ENCODE measurements at regions not wholly inside any gene's neighbourhood (a gene's known extent, or its start where the extent isn't known, plus 50 kb on each side); places are given as distances from the start of the nearest gene placed in this dataset.

- DNase-seq (ENCODE audit: low spot score), result no peak
Measured at GRCh38 chr10:112871021-112871420, 79.0 kb upstream of the TCF7L2 start.

GRCh38 chr10:112872728-112873127, 77.3 kb upstream of the TCF7L2 start:
- DNase-seq (ENCODE audit: low spot score), result no peak

GRCh38 chr10:112873541-112873940, 76.5 kb upstream of the TCF7L2 start:
- no peak for DNase-seq (ENCODE audit: low spot score)

DNA sequence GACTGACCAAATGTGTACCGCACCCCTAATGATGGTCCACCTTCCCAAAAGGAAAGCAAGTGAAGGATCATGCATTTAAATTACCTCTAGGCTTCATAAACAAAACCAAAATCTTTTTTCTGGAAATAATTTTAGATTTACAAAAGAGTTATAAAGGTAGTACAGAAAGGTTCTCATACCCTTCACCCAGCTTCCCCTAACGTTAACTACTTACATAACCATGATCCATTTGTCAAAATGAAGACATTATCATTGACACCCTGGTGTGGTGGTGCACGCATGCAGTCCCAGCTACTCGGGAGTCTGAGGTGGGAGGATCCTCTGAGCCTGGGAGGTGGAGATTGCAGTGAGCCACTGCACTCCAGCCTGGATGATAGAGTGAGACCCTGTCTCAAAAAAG, 75.1 kb upstream of the TCF7L2 start:
- no peak for DNase-seq (ENCODE audit: low spot score)

DNA sequence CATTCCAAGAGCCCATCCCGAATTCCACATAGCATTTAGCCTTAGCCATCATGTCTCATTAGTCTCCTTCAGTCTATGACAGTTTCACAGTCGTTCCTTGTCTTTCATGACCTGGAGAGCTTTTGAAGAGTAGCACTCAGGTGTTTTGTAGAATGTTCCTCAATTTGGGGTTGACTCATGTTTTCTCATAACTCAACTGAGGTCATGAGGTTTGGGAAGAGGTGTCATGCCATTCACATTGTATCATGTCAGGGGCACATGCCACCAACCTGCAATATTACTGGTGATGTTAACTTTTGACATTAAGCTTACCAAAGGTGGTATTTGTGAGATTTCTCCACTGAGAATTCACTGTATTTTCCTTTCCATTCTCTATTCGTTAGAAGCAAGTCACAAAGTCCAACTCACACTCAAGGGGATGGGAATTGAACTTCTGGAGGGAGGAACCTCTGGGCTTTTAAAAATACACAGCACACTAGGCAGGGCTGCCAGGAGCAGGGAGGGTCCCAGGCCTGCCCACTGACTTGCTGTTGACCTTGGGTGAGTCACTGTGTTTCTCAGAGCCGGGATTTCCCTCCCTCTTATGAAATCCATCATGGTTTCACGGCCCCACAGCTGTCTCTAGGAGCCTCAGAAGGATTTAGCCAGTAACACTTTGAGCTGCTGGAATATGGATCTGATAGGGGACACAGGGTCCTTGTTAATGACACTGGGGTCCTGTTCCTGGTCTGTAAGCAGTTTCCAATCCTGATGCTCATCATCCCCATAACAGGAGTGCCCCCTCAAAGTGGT, 74.4 kb upstream of the TCF7L2 start:
- no peak for DNase-seq (ENCODE audit: low spot score)

- no peak for DNase-seq (ENCODE audit: low spot score)
Measured at GRCh38 chr10:112880633-112881530, 69.2 kb upstream of the TCF7L2 start.

DNA sequence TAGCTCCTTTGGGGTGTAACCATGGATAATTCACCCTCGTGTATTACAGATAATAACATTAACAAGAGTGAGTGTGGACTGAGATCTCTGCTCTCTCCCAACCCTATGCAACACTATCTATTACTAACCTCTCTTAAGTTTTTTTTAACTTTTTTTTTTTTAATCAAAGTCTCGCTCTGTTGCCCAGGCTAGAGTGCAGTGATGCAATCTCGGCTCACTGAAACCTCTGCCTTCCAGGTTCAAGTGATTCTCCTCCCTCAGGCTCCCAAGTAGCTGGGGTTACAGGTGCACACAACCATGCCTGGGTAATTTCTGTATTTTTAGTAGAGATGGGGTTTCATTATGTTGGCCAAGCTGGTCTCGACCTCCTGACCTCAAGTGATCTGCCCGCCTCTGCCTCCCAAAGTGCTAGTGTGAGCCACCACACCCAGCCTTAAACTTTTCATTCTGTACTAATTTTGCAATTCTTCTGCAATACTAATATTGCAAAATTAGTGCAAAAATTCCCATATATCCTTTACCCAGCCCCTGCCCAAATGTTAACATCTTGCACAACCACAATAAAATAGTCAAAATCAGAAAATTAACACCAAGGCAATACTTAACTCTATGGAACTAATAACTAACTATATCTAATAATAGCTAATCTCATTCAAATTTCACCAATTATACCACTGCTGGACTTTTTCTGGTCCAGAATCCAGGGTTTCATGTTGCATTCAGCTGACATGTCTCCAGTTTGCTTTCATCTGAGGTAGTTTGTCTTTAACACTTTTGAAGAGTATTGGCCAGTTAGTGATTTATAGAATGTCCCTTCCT, 66.5 kb upstream of the TCF7L2 start:
- DNase-seq (ENCODE audit: low spot score), result no peak

DNA sequence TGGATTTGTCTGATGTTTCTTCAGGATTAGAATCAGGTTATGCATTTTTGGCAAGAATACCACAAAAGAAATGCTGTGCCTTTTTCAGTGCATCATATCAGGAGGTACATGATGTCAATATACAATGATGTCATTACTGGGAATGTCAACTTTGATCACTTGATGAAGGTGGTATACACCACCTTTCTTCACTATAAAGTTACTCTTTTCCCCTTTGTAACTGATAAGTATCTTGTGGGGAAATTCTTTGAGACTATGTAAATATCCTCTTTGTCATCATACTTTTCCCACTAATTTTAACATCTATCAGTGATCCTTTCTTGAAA, 65.9 kb upstream of the TCF7L2 start:
- no peak for DNase-seq (ENCODE audit: low spot score)

DNA sequence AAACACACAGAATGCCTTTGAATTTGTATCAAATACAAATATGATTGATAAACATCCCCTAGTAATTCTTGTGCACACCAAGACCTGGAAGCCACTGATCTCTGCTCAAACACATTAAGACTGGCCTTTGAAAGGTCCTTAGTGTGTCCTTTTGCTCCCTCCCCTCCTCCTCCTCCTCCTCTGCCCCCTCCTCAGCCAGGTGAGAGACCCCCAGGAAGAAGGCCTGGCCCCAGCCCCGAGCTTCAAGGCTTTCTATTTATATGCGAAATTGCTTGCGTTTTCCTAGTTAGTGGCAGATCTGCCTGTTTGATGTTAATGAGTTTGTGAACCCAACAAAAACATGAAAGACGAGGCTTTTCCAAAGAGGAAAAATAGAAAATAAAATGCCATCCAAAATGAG, 63.6 kb upstream of the TCF7L2 start:
- no peak for DNase-seq (ENCODE audit: low spot score)

- DNase-seq (ENCODE audit: low spot score), result no peak
Measured at GRCh38 chr10:112887968-112888367, 62.1 kb upstream of the TCF7L2 start.

- DNase-seq (ENCODE audit: low spot score), result no peak
Measured at GRCh38 chr10:112895292-112895691, 54.8 kb upstream of the TCF7L2 start.

DNA sequence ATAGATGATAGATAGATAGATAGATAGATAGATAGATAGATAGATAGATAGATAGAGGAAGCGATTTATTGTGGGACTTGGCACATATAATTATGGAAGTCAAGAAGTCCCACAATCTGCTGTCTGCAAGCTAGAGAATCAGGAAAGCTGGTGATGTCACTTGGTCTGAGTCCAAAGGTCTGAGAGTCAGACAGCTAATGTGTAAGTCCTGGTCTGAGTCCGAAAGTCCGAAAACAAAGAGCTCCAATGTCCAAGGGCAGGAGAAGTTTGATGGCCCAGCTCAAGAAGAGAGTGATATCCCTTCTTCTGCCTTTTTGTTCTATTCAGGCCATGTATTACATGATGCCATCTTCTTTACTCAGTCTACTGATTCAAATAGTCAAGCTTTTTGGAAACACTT, 53.8 kb upstream of the TCF7L2 start:
- no peak for DNase-seq (ENCODE audit: low spot score)

DNA sequence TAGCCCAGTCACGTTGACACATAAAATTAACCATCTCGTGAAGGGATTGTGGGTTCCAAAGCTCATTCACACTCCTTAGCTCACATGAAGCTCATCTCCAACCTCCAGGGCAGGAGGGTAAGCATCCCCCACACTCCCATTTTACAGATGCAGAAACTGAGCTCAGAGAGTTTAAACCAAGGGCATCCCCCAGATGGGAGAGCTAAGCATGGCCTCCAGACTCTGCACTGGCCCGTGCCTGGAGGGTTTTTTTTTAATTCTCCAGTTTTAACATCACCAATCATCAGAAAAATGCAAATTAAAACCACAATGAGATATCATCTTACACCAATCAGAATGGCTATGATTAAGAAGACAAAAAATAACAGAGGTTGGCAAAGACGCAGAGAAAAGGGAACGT, 53.3 kb upstream of the TCF7L2 start:
- DNase-seq (ENCODE audit: low spot score), result no peak

GRCh38 chr10:112898540-112899390, 51.3 kb upstream of the TCF7L2 start:
- DNase-seq (ENCODE audit: low spot score), result peak; percentile 75

GRCh38 chr10:112899391-112900065, 50.5 kb upstream of the TCF7L2 start:
- no peak for DNase-seq (ENCODE audit: low spot score)
